ENCODE measurements at regions not wholly inside any gene's neighbourhood (a gene's known extent, or its start where the extent isn't known, plus 50 kb on each side); places are given as distances from the start of the nearest gene placed in this dataset.

DNA sequence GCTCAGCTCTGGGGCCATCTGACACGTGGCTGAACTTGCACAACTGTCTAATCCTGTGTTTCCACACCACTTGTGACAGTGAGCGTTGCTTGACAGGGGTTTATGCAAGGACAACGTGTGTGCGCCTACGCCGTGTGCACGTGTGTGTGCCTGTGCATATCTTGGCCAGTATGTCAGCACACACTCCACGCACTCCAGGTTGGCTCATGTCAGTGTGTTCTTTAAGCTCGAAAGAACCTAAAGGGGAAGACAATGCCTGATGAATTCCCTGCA lies 85.6 kb upstream of the SALL3 start:
- Mint-ChIP-seq H3K4me1 (no peaks in the 10 kb centered on the region), H3K36me3 (no peaks in the 10 kb centered on the region), H3K27me3 (peaks cover 0 to 17% (median 0%) of the 10 kb centered on the region in 5 donors), H3K4me3 (no peak overlapping the region), H3K9me3 (peaks cover 3 to 25% (median 11%) of the 10 kb centered on the region in 11 donors), H3K27ac (no peak overlapping the region)
- no peak overlapping the region for H3K4me3 ChIP-seq (ENCODE audit: low read length)
- CTCF ChIA-PET = no interaction called here
- POLR2A ChIA-PET = no interaction called here
- H3K27me3 ChIP-seq (ENCODE audit: control insufficient read depth in 2 of 2, insufficient read depth in 2 of 2, low read length in 2 of 2) = no peaks in the 10 kb centered on the region
- no peak overlapping the region for H3K27ac ChIP-seq (ENCODE audit: low read depth, low read length)
- peak; percentile 12 for ATAC-seq
- no peaks in the 10 kb centered on the region for H3K4me1 ChIP-seq (ENCODE audit: control insufficient read depth in 2 of 2, insufficient read depth in 2 of 2, low read length in 2 of 2)
- H3K36me3 ChIP-seq (ENCODE audit: control insufficient read depth in 2 of 3, insufficient read depth in 3 of 3, low read length in 3 of 3) = no peaks in the 10 kb centered on the region
- no peak for DNase-seq
- H3K9me3 ChIP-seq (ENCODE audit: control insufficient read depth in 2 of 3, low read length in 3 of 3) = peaks cover 0 to 4% (median 0%) of the 10 kb centered on the region in 3 experiments
- intact Hi-C loops (cut with micrococcal nuclease) = no loop called here

- ChIA-PET CTCF (no interaction called here), POLR2A (no interaction called here)
- Mint-ChIP-seq H3K27me3 (peaks cover 0 to 28% (median 0%) of the 10 kb centered on the region in 5 donors), H3K4me1 (no peaks in the 10 kb centered on the region), H3K36me3 (no peaks in the 10 kb centered on the region), H3K4me3 (no peak overlapping the region), H3K9me3 (peaks cover 0 to 14% (median 4%) of the 10 kb centered on the region in 11 donors), H3K27ac (no peak overlapping the region)
- Histone ChIP-seq H3K4me1 (ENCODE audit: control insufficient read depth in 2 of 2, insufficient read depth in 2 of 2, low read length in 2 of 2) (no peaks in the 10 kb centered on the region), H3K27ac (ENCODE audit: low read depth, low read length) (no peak overlapping the region), H3K36me3 (ENCODE audit: control insufficient read depth in 2 of 3, insufficient read depth in 3 of 3, low read length in 3 of 3) (no peaks in the 10 kb centered on the region), H3K4me3 (ENCODE audit: low read length) (no peak overlapping the region), H3K27me3 (ENCODE audit: control insufficient read depth in 2 of 2, insufficient read depth in 2 of 2, low read length in 2 of 2) (no peaks in the 10 kb centered on the region), H3K9me3 (ENCODE audit: control insufficient read depth in 2 of 3, low read length in 3 of 3) (no peaks in the 10 kb centered on the region)
- ATAC-seq (no peak), DNase-seq (no peak)
- intact Hi-C loops (cut with micrococcal nuclease) = no loop called here
Observed at GRCh38 chr18:78895207-78896001, 84.2 kb upstream of the SALL3 start.

DNA sequence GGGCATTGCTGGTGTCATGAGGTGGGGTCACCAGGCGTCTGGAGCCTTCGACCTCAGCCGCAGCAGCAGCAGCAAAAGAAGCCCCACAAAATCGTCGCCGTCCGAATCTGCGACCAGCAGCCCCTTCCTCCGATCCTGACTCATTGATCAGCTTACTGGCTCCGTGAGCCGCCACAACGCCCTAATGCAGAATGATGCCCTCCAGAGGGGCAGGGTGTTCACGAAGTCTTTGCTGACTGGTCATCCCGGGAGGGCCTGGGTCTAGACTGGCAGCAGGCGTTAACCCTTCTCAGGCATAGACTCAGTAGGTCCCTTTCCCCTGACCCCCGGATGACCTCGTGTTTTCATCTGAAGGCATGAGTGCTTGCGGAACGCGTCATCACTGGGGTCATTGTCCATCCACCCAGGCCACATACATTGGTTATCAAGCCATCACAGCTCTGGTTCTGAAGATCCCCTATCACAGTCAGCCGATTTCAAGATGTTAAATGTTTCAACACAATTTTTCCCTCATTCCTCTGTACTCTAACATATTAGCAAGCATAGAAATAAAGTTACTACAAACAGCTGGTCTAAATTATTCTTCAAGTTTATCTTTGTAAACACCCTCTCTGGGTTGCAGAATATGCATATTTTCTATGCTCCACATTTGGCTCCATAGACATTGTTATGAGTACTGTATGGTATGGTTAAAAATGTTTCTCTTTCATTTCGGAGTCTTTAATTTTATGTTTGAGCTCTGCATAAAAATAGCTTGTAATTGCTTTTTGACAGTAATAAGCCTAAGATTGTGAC lies 83.3 kb upstream of the SALL3 start:
- H3K36me3 ChIP-seq (ENCODE audit: control insufficient read depth in 2 of 3, insufficient read depth in 3 of 3, low read length in 3 of 3) = no peaks in the 10 kb centered on the region
- Mint-ChIP-seq H3K36me3 (no peaks in the 10 kb centered on the region), H3K4me1 (no peaks in the 10 kb centered on the region), H3K27ac (no peak overlapping the region), H3K9me3 (peaks cover 0 to 9% (median 0%) of the 10 kb centered on the region in 11 donors), H3K4me3 (no peak overlapping the region), H3K27me3 (peaks cover 0 to 28% (median 0%) of the 10 kb centered on the region in 5 donors)
- ChIA-PET CTCF (no interaction called here), POLR2A (no interaction called here)
- intact Hi-C loops (cut with micrococcal nuclease) = no loop called here
- no peaks in the 10 kb centered on the region for H3K4me1 ChIP-seq (ENCODE audit: control insufficient read depth in 2 of 2, insufficient read depth in 2 of 2, low read length in 2 of 2)
- H3K4me3 ChIP-seq (ENCODE audit: low read length) = no peak overlapping the region
- DNase-seq (no peak), ATAC-seq (no peak)
- no peaks in the 10 kb centered on the region for H3K9me3 ChIP-seq (ENCODE audit: control insufficient read depth in 2 of 3, low read length in 3 of 3)
- H3K27me3 ChIP-seq (ENCODE audit: control insufficient read depth in 2 of 2, insufficient read depth in 2 of 2, low read length in 2 of 2) = no peaks in the 10 kb centered on the region
- H3K27ac ChIP-seq (ENCODE audit: low read depth, low read length) = no peak overlapping the region

- no peak overlapping the region for H3K27ac Mint-ChIP-seq
Observed at GRCh38 chr18:78898066-78898465, 81.6 kb upstream of the SALL3 start.

DNA sequence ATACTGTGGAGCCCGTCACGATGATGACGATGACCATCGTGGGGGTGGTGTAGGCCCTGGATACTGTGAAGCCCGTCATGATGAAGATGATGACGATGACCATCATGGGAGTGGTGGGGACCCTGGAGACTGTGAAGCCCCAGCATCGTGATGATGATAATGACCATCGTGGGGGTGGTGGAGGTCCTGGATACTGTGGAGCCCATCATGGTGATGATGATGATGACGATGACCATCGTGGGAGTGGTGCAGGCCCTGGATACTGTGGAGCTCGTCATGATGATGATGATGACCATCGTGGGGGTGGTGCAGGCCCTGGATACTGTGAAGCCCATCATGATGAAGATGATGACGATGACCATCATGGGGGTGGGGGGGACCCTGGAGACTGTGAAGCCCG lies 81.0 kb upstream of the SALL3 start:
- Histone ChIP-seq H3K27ac (ENCODE audit: low read depth, low read length) (no peak overlapping the region), H3K9me3 (ENCODE audit: control insufficient read depth in 2 of 3, low read length in 3 of 3) (no peaks in the 10 kb centered on the region), H3K4me3 (ENCODE audit: low read length) (no peak overlapping the region), H3K36me3 (ENCODE audit: control insufficient read depth in 2 of 3, insufficient read depth in 3 of 3, low read length in 3 of 3) (no peaks in the 10 kb centered on the region), H3K27me3 (ENCODE audit: control insufficient read depth in 2 of 2, insufficient read depth in 2 of 2, low read length in 2 of 2) (no peaks in the 10 kb centered on the region), H3K4me1 (ENCODE audit: control insufficient read depth in 2 of 2, insufficient read depth in 2 of 2, low read length in 2 of 2) (no peaks in the 10 kb centered on the region)
- DNase-seq = no peak
- no peak for ATAC-seq
- no peak overlapping the region for H3K4me3 Mint-ChIP-seq
- ChIA-PET POLR2A (no interaction called here), CTCF (no interaction called here)
- H3K4me1 Mint-ChIP-seq = no peaks in the 10 kb centered on the region
- H3K36me3 Mint-ChIP-seq = no peaks in the 10 kb centered on the region
- intact Hi-C loops (cut with micrococcal nuclease) = no loop called here
- H3K27ac Mint-ChIP-seq = no peak overlapping the region
- H3K27me3 Mint-ChIP-seq = peaks cover 0 to 36% (median 19%) of the 10 kb centered on the region in 5 donors
- peaks cover 0 to 5% (median 0%) of the 10 kb centered on the region in 11 donors for H3K9me3 Mint-ChIP-seq

More at GRCh38 chr18:78898066-78898465, 81.6 kb upstream of the SALL3 start:
- intact Hi-C loops (cut with micrococcal nuclease) = no loop called here
- Histone ChIP-seq H3K4me1 (ENCODE audit: control insufficient read depth in 2 of 2, insufficient read depth in 2 of 2, low read length in 2 of 2) (no peaks in the 10 kb centered on the region), H3K27me3 (ENCODE audit: control insufficient read depth in 2 of 2, insufficient read depth in 2 of 2, low read length in 2 of 2) (no peaks in the 10 kb centered on the region), H3K27ac (ENCODE audit: low read depth, low read length) (no peak overlapping the region), H3K4me3 (ENCODE audit: low read length) (no peak overlapping the region), H3K9me3 (ENCODE audit: control insufficient read depth in 2 of 3, low read length in 3 of 3) (no peaks in the 10 kb centered on the region), H3K36me3 (ENCODE audit: control insufficient read depth in 2 of 3, insufficient read depth in 3 of 3, low read length in 3 of 3) (no peaks in the 10 kb centered on the region)
- DNase-seq (no peak), ATAC-seq (no peak)
- Mint-ChIP-seq H3K4me3 (no peak overlapping the region), H3K9me3 (peaks cover 0 to 5% (median 0%) of the 10 kb centered on the region in 11 donors), H3K4me1 (no peaks in the 10 kb centered on the region), H3K36me3 (no peaks in the 10 kb centered on the region), H3K27me3 (peaks cover 0 to 36% (median 13%) of the 10 kb centered on the region in 5 donors)
- ChIA-PET POLR2A (no interaction called here), CTCF (no interaction called here)

GRCh38 chr18:78899241-78899640 lies 80.4 kb upstream of the SALL3 start:
- peaks cover 0 to 5% (median 0%) of the 10 kb centered on the region in 11 donors for H3K9me3 Mint-ChIP-seq
- Histone ChIP-seq H3K27ac (ENCODE audit: low read depth, low read length) (no peak overlapping the region), H3K27me3 (ENCODE audit: control insufficient read depth in 2 of 2, insufficient read depth in 2 of 2, low read length in 2 of 2) (no peaks in the 10 kb centered on the region), H3K36me3 (ENCODE audit: control insufficient read depth in 2 of 3, insufficient read depth in 3 of 3, low read length in 3 of 3) (no peaks in the 10 kb centered on the region), H3K4me1 (ENCODE audit: control insufficient read depth in 2 of 2, insufficient read depth in 2 of 2, low read length in 2 of 2) (no peaks in the 10 kb centered on the region), H3K4me3 (ENCODE audit: low read length) (no peak overlapping the region), H3K9me3 (ENCODE audit: control insufficient read depth in 2 of 3, low read length in 3 of 3) (no peaks in the 10 kb centered on the region)
- DNase-seq (no peak), ATAC-seq (no peak)
- ChIA-PET CTCF (no interaction called here), POLR2A (no interaction called here)
- no peak overlapping the region for H3K4me3 Mint-ChIP-seq
- H3K36me3 Mint-ChIP-seq = no peaks in the 10 kb centered on the region
- H3K27me3 Mint-ChIP-seq = peaks cover 0 to 36% (median 20%) of the 10 kb centered on the region in 5 donors
- intact Hi-C loops (cut with micrococcal nuclease) = no loop called here
- H3K27ac Mint-ChIP-seq = no peak overlapping the region
- H3K4me1 Mint-ChIP-seq = no peaks in the 10 kb centered on the region
